ENCODE measurements at regions not wholly inside any gene's neighbourhood (a gene's known extent, or its start where the extent isn't known, plus 50 kb on each side); places are given as distances from the start of the nearest gene placed in this dataset.
"Not testable (repeated sequence)": the region's sequence is repeated elsewhere in the genome, so short reads cannot be mapped to it uniquely, and the experiment has no call there.

DNA sequence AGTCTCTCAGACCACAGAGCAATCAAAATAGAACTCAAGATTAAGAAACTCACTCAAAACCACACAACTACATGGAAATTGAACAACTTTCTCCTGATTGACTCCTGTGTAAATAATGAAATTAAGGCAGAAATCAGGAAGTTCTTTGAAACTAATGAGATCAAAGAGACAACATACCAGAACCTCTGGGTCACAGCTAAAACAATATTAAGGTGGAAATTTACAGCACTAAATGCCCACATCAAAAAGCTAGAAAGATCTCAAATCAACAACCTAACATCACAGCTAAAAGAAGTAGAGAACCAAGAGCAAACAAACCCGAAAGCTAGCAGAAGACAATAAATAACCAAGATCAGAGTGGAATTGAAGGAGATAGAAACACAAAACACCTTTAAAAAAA lies 395.0 kb upstream of the RORB start:
- H3K9ac ChIP-seq (ENCODE audit: low read depth, low read length); H3K4me3 ChIP-seq (ENCODE audit: low read depth, low read length); H3K4me1 ChIP-seq (ENCODE audit: control insufficient read depth, insufficient read depth, low read length); H3K27me3 ChIP-seq (ENCODE audit: control insufficient read depth, insufficient read depth, low read length); H3K27ac ChIP-seq (ENCODE audit: low read depth, low read length): not testable (repeated sequence)
- Histone ChIP-seq H3K36me3 (ENCODE audit: control insufficient read depth, insufficient read depth, low read length) (peaks cover 34% of the 10 kb centered on the region; the same call in 1 of the 2 replicates), H3K9me3 (ENCODE audit: control insufficient read depth, insufficient read depth, low read length) (peaks cover 29% of the 10 kb centered on the region)

DNA sequence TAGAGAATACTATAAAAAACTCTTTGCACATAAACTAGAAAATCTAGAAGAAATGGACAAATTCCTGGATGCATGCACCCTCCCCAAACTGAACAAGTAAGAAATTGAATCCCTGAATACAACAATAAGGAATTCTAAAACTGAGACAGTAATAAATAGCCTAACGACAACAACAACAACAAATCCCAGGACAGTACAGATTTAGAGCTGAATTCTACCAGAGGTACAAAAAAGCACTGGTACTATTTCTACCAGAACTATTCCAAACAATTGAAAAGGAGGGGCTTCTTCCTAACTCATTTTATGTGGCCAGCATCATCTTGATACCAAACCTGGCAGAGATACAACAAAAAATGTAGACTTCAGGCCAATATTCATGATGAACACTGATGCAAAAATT lies 394.4 kb upstream of the RORB start:
- no peaks in the 10 kb centered on the region for H3K4me1 ChIP-seq (ENCODE audit: control insufficient read depth, insufficient read depth, low read length)
- peaks cover 31% of the 10 kb centered on the region; the same call in 1 of the 2 replicates for H3K36me3 ChIP-seq (ENCODE audit: control insufficient read depth, insufficient read depth, low read length)
- peaks cover 9% of the 10 kb centered on the region; the same call in 1 of the 2 replicates for H3K27me3 ChIP-seq (ENCODE audit: control insufficient read depth, insufficient read depth, low read length)
- H3K9me3 ChIP-seq (ENCODE audit: control insufficient read depth, insufficient read depth, low read length) = peaks cover 29% of the 10 kb centered on the region
- H3K4me3 ChIP-seq (ENCODE audit: low read depth, low read length) = no peak overlapping the region
- H3K27ac ChIP-seq (ENCODE audit: low read depth, low read length) = no peak overlapping the region
- no peak overlapping the region for H3K9ac ChIP-seq (ENCODE audit: low read depth, low read length)

DNA sequence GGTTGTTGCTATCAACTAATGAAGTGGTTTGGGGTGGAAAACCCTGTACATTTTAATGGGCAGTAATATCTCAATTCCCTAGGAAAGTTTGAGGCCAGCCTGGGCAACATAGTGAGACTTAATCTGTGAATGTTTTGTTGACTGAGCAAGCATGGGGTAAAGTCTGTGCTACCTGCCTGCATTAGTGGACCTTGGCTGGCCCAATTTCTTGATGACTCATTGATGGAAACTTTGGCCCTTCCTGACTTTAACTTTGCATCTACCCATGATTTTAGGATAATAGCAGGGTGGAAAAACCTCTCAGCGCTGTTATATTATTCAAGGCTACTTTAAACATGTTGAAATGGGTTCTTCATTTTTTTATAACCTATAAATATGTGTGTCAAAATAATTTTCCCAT lies 389.4 kb upstream of the RORB start:
- Histone ChIP-seq H3K9ac (ENCODE audit: low read depth, low read length) (no peak overlapping the region), H3K27ac (ENCODE audit: low read depth, low read length) (no peak overlapping the region), H3K4me1 (ENCODE audit: control insufficient read depth, insufficient read depth, low read length) (no peaks in the 10 kb centered on the region), H3K27me3 (ENCODE audit: control insufficient read depth, insufficient read depth, low read length) (peaks cover 14% of the 10 kb centered on the region; the same call in 1 of the 2 replicates), H3K4me3 (ENCODE audit: low read depth, low read length) (no peak overlapping the region), H3K36me3 (ENCODE audit: control insufficient read depth, insufficient read depth, low read length) (no peaks in the 10 kb centered on the region), H3K9me3 (ENCODE audit: control insufficient read depth, insufficient read depth, low read length) (peaks cover 13% of the 10 kb centered on the region)

DNA sequence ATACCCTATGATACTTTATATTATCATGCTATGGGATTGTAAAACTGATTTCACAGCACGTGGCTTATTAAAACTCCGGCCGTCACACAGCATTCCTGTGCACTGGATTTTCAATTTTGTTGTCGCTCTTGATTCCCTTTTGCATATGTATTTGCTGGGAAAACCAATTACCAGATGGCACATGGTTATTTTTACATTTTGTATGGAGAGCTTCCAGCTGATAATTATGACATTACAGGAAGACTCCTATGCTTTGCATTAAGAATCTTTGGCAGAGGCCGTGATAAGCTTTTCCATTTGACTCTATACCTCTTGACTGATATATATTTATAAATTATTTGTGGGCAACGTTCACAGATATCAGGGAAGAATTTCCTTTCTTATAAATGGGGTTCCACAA lies 381.2 kb upstream of the RORB start:
- Histone ChIP-seq H3K9me3 (ENCODE audit: control insufficient read depth, insufficient read depth, low read length) (no peaks in the 10 kb centered on the region), H3K9ac (ENCODE audit: low read depth, low read length) (no peak overlapping the region), H3K36me3 (ENCODE audit: control insufficient read depth, insufficient read depth, low read length) (no peaks in the 10 kb centered on the region), H3K4me1 (ENCODE audit: control insufficient read depth, insufficient read depth, low read length) (peaks cover 12% of the 10 kb centered on the region), H3K27ac (ENCODE audit: low read depth, low read length) (no peak overlapping the region), H3K4me3 (ENCODE audit: low read depth, low read length) (no peak overlapping the region), H3K27me3 (ENCODE audit: control insufficient read depth, insufficient read depth, low read length) (peaks cover 6% of the 10 kb centered on the region; the same call in 1 of the 2 replicates)

DNA sequence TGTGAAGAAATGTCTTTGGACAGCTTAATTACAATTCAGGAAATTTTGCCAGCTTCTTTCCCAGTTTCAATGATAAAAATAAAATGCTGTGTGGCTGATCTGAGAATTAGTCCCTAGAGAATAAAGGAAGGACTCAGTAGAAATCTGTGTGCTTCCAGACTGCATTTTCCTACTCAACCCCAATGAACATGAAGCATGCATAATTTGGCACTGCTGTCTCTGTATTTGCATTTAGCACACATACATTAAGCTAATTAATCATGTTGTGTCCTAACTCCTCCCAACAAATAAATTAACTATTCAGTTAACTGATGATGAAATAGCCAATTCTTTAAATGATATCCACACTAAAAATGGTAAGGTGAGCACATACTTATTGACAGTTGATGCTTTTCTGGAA lies 380.0 kb upstream of the RORB start:
- H3K36me3 ChIP-seq (ENCODE audit: control insufficient read depth, insufficient read depth, low read length) = no peaks in the 10 kb centered on the region
- no peaks in the 10 kb centered on the region for H3K9me3 ChIP-seq (ENCODE audit: control insufficient read depth, insufficient read depth, low read length)
- peaks cover 6% of the 10 kb centered on the region for H3K27me3 ChIP-seq (ENCODE audit: control insufficient read depth, insufficient read depth, low read length)
- no peak overlapping the region for H3K9ac ChIP-seq (ENCODE audit: low read depth, low read length)
- no peak overlapping the region for H3K27ac ChIP-seq (ENCODE audit: low read depth, low read length)
- peaks cover 12% of the 10 kb centered on the region for H3K4me1 ChIP-seq (ENCODE audit: control insufficient read depth, insufficient read depth, low read length)
- no peak overlapping the region for H3K4me3 ChIP-seq (ENCODE audit: low read depth, low read length)

DNA sequence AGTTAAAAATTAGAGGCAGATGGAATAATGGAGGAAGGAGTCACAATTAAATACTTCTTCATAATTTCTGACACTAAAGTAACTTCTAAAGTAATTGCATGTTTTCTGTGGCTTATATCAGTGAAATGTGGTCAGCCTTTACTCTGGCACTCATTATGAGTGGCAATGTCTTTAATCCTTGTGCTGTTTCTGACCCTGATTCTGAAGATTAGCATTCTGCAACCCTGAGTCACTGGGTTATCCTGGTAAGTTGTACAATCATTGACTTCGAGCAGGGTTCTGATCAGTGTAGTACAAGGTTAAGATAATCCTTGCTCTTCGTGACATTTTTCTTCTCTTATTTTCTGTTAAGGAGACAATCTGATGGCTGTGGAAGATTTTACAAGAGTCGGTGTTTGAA lies 379.4 kb upstream of the RORB start:
- H3K36me3 ChIP-seq (ENCODE audit: control insufficient read depth, insufficient read depth, low read length) = no peaks in the 10 kb centered on the region
- H3K27me3 ChIP-seq (ENCODE audit: control insufficient read depth, insufficient read depth, low read length) = peaks cover 6% of the 10 kb centered on the region
- no peak overlapping the region for H3K27ac ChIP-seq (ENCODE audit: low read depth, low read length)
- no peak overlapping the region for H3K9ac ChIP-seq (ENCODE audit: low read depth, low read length)
- peaks cover 12% of the 10 kb centered on the region for H3K4me1 ChIP-seq (ENCODE audit: control insufficient read depth, insufficient read depth, low read length)
- no peaks in the 10 kb centered on the region for H3K9me3 ChIP-seq (ENCODE audit: control insufficient read depth, insufficient read depth, low read length)
- H3K4me3 ChIP-seq (ENCODE audit: low read depth, low read length) = no peak overlapping the region

DNA sequence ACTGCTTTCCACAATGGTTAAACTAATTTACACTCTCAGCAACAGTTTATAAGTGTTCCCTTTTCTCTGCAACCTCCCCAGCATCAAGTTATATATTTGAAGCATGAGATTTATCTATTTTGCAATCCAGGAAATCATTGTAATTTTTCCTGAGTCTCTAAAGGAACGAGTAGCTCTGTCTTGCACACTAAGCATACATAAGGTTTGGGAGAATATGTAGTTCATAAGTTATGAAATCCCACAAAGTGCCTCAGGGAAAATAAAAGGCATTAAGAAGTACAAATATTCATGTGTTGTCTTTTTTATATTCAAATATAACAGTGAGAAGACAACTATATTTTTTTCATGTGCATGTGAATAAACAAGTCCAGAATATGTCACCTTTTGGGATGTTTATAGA lies 377.1 kb upstream of the RORB start:
- H3K4me3 ChIP-seq (ENCODE audit: low read depth, low read length) = no peak overlapping the region
- no peaks in the 10 kb centered on the region for H3K36me3 ChIP-seq (ENCODE audit: control insufficient read depth, insufficient read depth, low read length)
- peaks cover 12% of the 10 kb centered on the region for H3K4me1 ChIP-seq (ENCODE audit: control insufficient read depth, insufficient read depth, low read length)
- H3K9me3 ChIP-seq (ENCODE audit: control insufficient read depth, insufficient read depth, low read length) = no peaks in the 10 kb centered on the region
- no peaks in the 10 kb centered on the region; the same call in 1 of the 2 replicates for H3K27me3 ChIP-seq (ENCODE audit: control insufficient read depth, insufficient read depth, low read length)
- no peak overlapping the region for H3K9ac ChIP-seq (ENCODE audit: low read depth, low read length)
- no peak overlapping the region for H3K27ac ChIP-seq (ENCODE audit: low read depth, low read length)

DNA sequence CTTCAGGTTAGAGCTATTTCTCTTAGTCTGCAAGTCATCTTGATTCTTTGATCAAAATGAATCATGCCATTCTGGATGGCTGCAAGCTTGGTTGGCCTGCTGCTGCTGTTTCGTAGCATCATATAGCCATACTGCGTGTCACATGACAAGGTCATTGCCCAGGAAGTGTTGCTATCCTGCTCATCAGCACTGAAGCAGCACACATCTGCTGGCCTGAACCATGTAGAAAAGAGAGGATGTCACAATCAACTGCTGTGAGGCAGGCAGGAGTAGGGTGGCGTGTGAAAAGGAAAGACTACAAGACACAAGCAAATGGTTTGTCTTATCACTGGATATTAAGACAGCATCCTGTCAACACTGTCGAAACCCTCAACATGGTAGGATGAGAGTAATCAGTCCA lies 376.7 kb upstream of the RORB start:
- H3K27me3 ChIP-seq (ENCODE audit: control insufficient read depth, insufficient read depth, low read length) = no peaks in the 10 kb centered on the region; the same call in 1 of the 2 replicates
- H3K27ac ChIP-seq (ENCODE audit: low read depth, low read length) = no peak overlapping the region
- peaks cover 14% of the 10 kb centered on the region for H3K4me1 ChIP-seq (ENCODE audit: control insufficient read depth, insufficient read depth, low read length)
- no peak overlapping the region for H3K9ac ChIP-seq (ENCODE audit: low read depth, low read length)
- no peaks in the 10 kb centered on the region for H3K9me3 ChIP-seq (ENCODE audit: control insufficient read depth, insufficient read depth, low read length)
- H3K36me3 ChIP-seq (ENCODE audit: control insufficient read depth, insufficient read depth, low read length) = no peaks in the 10 kb centered on the region
- H3K4me3 ChIP-seq (ENCODE audit: low read depth, low read length) = no peak overlapping the region

DNA sequence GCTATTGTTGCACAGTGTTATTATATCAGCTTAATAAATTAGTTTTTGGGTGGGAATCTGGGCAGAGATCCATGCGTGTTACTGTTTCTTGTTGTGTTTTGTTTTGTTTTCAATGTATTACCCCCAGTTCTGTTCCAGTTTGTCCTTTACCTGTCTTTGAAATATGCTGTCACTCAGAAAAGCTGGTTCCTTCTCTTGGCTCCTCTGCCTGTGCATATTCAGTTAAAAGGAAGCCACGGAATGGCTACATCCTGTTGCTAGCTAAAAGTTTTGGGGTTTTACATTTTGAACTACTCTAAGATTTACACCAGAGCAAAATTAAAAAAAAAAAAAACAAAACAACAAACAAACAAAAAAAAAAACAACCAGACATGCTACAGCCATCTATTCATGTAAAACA lies 374.9 kb upstream of the RORB start:
- peaks cover 19% of the 10 kb centered on the region for H3K4me1 ChIP-seq (ENCODE audit: control insufficient read depth, insufficient read depth, low read length)
- no peak overlapping the region for H3K9ac ChIP-seq (ENCODE audit: low read depth, low read length)
- no peaks in the 10 kb centered on the region for H3K36me3 ChIP-seq (ENCODE audit: control insufficient read depth, insufficient read depth, low read length)
- H3K27ac ChIP-seq (ENCODE audit: low read depth, low read length) = no peak overlapping the region
- H3K9me3 ChIP-seq (ENCODE audit: control insufficient read depth, insufficient read depth, low read length) = no peaks in the 10 kb centered on the region
- H3K4me3 ChIP-seq (ENCODE audit: low read depth, low read length) = no peak overlapping the region
- no peaks in the 10 kb centered on the region; the same call in 1 of the 2 replicates for H3K27me3 ChIP-seq (ENCODE audit: control insufficient read depth, insufficient read depth, low read length)

DNA sequence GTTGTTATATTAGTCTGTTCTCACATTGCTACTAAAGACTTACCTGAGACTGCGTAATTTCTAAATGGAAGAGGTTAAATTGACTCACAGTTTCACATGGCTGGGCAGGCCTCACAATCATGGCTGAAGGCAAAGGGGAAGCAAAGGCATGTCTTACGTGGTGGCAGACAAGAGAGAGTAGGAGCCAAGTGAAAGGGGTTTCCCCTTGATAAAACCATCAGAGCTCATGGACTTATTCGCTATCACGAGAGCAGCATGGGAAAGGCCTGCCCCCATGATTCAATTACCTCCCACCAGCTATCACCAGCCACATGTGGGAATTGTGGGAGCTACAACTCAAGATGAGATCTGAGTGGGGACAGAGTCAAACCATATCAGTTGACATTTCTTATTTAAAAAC lies 374.5 kb upstream of the RORB start:
- Histone ChIP-seq H3K9me3 (ENCODE audit: control insufficient read depth, insufficient read depth, low read length) (no peaks in the 10 kb centered on the region), H3K9ac (ENCODE audit: low read depth, low read length) (no peak overlapping the region), H3K27me3 (ENCODE audit: control insufficient read depth, insufficient read depth, low read length) (no peaks in the 10 kb centered on the region; the same call in 1 of the 2 replicates), H3K4me1 (ENCODE audit: control insufficient read depth, insufficient read depth, low read length) (peaks cover 14% of the 10 kb centered on the region; the same call in 1 of the 2 replicates), H3K27ac (ENCODE audit: low read depth, low read length) (no peak overlapping the region), H3K36me3 (ENCODE audit: control insufficient read depth, insufficient read depth, low read length) (no peaks in the 10 kb centered on the region), H3K4me3 (ENCODE audit: low read depth, low read length) (no peak overlapping the region)

DNA sequence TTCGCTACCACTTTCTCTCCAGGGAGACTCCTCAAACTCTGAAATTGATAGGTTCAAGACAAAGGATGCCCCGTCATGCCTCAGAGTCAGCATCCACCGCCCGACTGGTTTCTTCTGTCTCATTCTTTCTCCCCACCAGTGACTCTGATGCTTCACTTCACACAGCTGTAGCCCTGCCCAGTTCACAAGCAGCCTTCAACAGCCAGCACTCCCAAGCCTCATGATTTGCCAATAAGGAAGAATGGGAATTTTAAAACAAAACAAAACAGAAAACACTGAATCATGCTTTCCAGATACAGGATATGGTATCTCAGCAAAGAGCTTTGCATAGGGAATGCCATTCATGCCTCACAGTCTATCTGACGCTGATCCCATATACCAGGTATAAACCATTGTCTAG lies 371.2 kb upstream of the RORB start:
- Histone ChIP-seq H3K9ac (ENCODE audit: low read depth, low read length) (no peak overlapping the region), H3K27me3 (ENCODE audit: control insufficient read depth, insufficient read depth, low read length) (no peaks in the 10 kb centered on the region; the same call in 1 of the 2 replicates), H3K27ac (ENCODE audit: low read depth, low read length) (no peak overlapping the region), H3K4me3 (ENCODE audit: low read depth, low read length) (no peak overlapping the region), H3K9me3 (ENCODE audit: control insufficient read depth, insufficient read depth, low read length) (no peaks in the 10 kb centered on the region), H3K4me1 (ENCODE audit: control insufficient read depth, insufficient read depth, low read length) (peaks cover 9% of the 10 kb centered on the region; the same call in 1 of the 2 replicates), H3K36me3 (ENCODE audit: control insufficient read depth, insufficient read depth, low read length) (no peaks in the 10 kb centered on the region)

DNA sequence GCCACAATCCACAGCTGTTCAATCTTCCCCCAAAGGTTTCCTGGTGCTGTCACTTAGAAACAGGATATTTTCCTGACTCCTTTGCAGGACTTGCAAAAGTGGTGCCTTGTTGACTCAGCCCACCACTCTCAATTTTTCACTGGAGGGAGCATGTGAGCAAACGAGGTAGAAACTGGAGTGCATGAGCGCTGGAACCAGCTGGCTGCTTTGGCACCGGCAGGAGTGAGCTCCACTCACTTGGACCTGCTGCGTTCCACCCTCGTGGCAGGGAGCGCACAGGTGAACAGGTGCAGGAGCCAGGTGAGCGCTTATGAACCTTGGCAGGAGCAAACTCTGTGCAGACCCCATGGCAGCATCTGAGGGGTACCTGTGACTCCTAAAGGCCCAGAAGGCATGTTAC lies 364.1 kb upstream of the RORB start:
- Histone ChIP-seq H3K4me3 (ENCODE audit: low read depth, low read length) (no peak overlapping the region), H3K27me3 (ENCODE audit: control insufficient read depth, insufficient read depth, low read length) (no peaks in the 10 kb centered on the region), H3K9ac (ENCODE audit: low read depth, low read length) (no peak overlapping the region), H3K4me1 (ENCODE audit: control insufficient read depth, insufficient read depth, low read length) (no peaks in the 10 kb centered on the region), H3K27ac (ENCODE audit: low read depth, low read length) (no peak overlapping the region), H3K36me3 (ENCODE audit: control insufficient read depth, insufficient read depth, low read length) (no peaks in the 10 kb centered on the region), H3K9me3 (ENCODE audit: control insufficient read depth, insufficient read depth, low read length) (no peaks in the 10 kb centered on the region)

All from HUES48 (cell line).